ENCODE measurements at regions not wholly inside any gene's neighbourhood (a gene's known extent, or its start where the extent isn't known, plus 50 kb on each side); places are given as distances from the start of the nearest gene placed in this dataset.

GRCh38 chr10:4215963-4216575, 431.1 kb upstream of the KLF6 start:
- DNase-seq: no peak

GRCh38 chr10:4215485-4215884, 430.5 kb upstream of the KLF6 start:
- no peak for DNase-seq

- DNase-seq: no peak
These were observed 429.9 kb upstream of the KLF6 start for GRCh38 chr10:4214908-4215307.

GRCh38 chr10:4213441-4213840, 428.4 kb upstream of the KLF6 start:
- DNase-seq: no peak

GRCh38 chr10:4212111-4212630, 427.2 kb upstream of the KLF6 start:
- DNase-seq: no peak

GRCh38 chr10:4208499-4208898, 423.5 kb upstream of the KLF6 start:
- no peak for DNase-seq

- DNase-seq: no peak
These were observed 420.1 kb upstream of the KLF6 start for GRCh38 chr10:4205113-4205512.

GRCh38 chr10:4202938-4203337, 417.9 kb upstream of the KLF6 start:
- DNase-seq: no peak

GRCh38 chr10:4201866-4202825, 417.1 kb upstream of the KLF6 start:
- DNase-seq: no peak

- DNase-seq: no peak
These were observed 414.2 kb upstream of the KLF6 start for GRCh38 chr10:4199196-4199595.

- DNase-seq: no peak
These were observed 413.2 kb upstream of the KLF6 start for GRCh38 chr10:4198216-4198615.

- DNase-seq: no peak
These were observed 412.7 kb upstream of the KLF6 start for GRCh38 chr10:4197676-4198075.

GRCh38 chr10:4196771-4197390, 411.9 kb upstream of the KLF6 start:
- DNase-seq: no peak

- no peak for DNase-seq
These were observed 411.2 kb upstream of the KLF6 start for GRCh38 chr10:4196183-4196582.

GRCh38 chr10:4195213-4195612, 410.2 kb upstream of the KLF6 start:
- no peak for DNase-seq

GRCh38 chr10:4194231-4194630, 409.2 kb upstream of the KLF6 start:
- DNase-seq: no peak

- no peak for DNase-seq
These were observed 406.9 kb upstream of the KLF6 start for GRCh38 chr10:4191894-4192293.

GRCh38 chr10:4191354-4191753, 406.3 kb upstream of the KLF6 start:
- no peak for DNase-seq

GRCh38 chr10:4190876-4191275, 405.9 kb upstream of the KLF6 start:
- DNase-seq: no peak

GRCh38 chr10:4189281-4189680, 404.3 kb upstream of the KLF6 start:
- no peak for DNase-seq

- no peak for DNase-seq
These were observed 403.4 kb upstream of the KLF6 start for GRCh38 chr10:4188406-4188805.

GRCh38 chr10:4186849-4187540, 402.0 kb upstream of the KLF6 start:
- no peak for DNase-seq

- DNase-seq: no peak
These were observed 398.8 kb upstream of the KLF6 start for GRCh38 chr10:4183761-4184261.
